GM21360 (cell line): ENCODE measurements at regions not wholly inside any gene's neighbourhood (a gene's known extent, or its start where the extent isn't known, plus 50 kb on each side); places are given as distances from the start of the nearest gene placed in this dataset.
"Not testable (repeated sequence)": the region's sequence is repeated elsewhere in the genome, so short reads cannot be mapped to it uniquely, and the experiment has no call there.

Source experiments
- ATAC-seq: cut with Tn5 transposase; IDR thresholded peaks from one replicate; pipeline ENCODE4 v1.9.1; 2021; ENCODE audit warnings: mild to moderate bottlenecking, moderate library complexity; ENCODE audit not compliant: unreplicated experiment

- ATAC-seq = no peak
These were observed 316.8 kb downstream of the NAF1 start for GRCh38 chr4:162849937-162850336.

GRCh38 chr4:162847945-162848549 lies 318.6 kb downstream of the NAF1 start:
- ATAC-seq = peak; percentile 40

- ATAC-seq = no peak
These were observed 324.9 kb downstream of the NAF1 start for GRCh38 chr4:162841753-162842152.

- no peak for ATAC-seq
These were observed 326.9 kb downstream of the NAF1 start for GRCh38 chr4:162839814-162840213.

- no peak for ATAC-seq
These were observed 328.0 kb downstream of the NAF1 start for GRCh38 chr4:162838671-162839070.

GRCh38 chr4:162837679-162838078 lies 329.0 kb downstream of the NAF1 start:
- no peak for ATAC-seq

- ATAC-seq = no peak
These were observed 329.4 kb downstream of the NAF1 start for GRCh38 chr4:162837241-162837640.

GRCh38 chr4:162836773-162837172 lies 329.9 kb downstream of the NAF1 start:
- ATAC-seq = no peak

- ATAC-seq = not testable (repeated sequence)
These were observed 330.4 kb downstream of the NAF1 start for GRCh38 chr4:162836258-162836657.

- ATAC-seq = no peak
These were observed 335.8 kb downstream of the NAF1 start for GRCh38 chr4:162830899-162831298.

GRCh38 chr4:162817374-162817773 lies 349.3 kb downstream of the NAF1 start:
- ATAC-seq = not testable (repeated sequence)

- no peak for ATAC-seq
These were observed 362.3 kb downstream of the NAF1 start for GRCh38 chr4:162804351-162804924.

GRCh38 chr4:162803378-162803777 lies 363.3 kb downstream of the NAF1 start:
- no peak for ATAC-seq

- ATAC-seq = no peak
These were observed 369.6 kb downstream of the NAF1 start for GRCh38 chr4:162797108-162797507.

- no peak for ATAC-seq
These were observed 373.1 kb downstream of the NAF1 start for GRCh38 chr4:162793571-162793970.

GRCh38 chr4:162793004-162793403 lies 373.7 kb downstream of the NAF1 start:
- no peak for ATAC-seq

GRCh38 chr4:162791226-162791625 lies 375.5 kb downstream of the NAF1 start:
- no peak for ATAC-seq

- ATAC-seq = no peak
These were observed 379.6 kb downstream of the NAF1 start for GRCh38 chr4:162787120-162787519.

GRCh38 chr4:162782778-162783525 lies 383.7 kb downstream of the NAF1 start:
- ATAC-seq = no peak

GRCh38 chr4:162782096-162782777 lies 384.5 kb downstream of the NAF1 start:
- no peak for ATAC-seq

GRCh38 chr4:162770761-162771490 lies 395.8 kb downstream of the NAF1 start:
- ATAC-seq = no peak
